ENCODE measurements at regions not wholly inside any gene's neighbourhood (a gene's known extent, or its start where the extent isn't known, plus 50 kb on each side); places are given as distances from the start of the nearest gene placed in this dataset.

- Mint-ChIP-seq H3K36me3 (no peaks in the 10 kb centered on the region), H3K4me3 (no peak overlapping the region), H3K27ac (no peak overlapping the region), H3K9me3 (peaks cover 0 to 4% of the 10 kb centered on the region in 2 donors), H3K4me1 (no peaks in the 10 kb centered on the region), H3K27me3 (peaks cover 16 to 23% of the 10 kb centered on the region in 2 donors)
- DNase-seq (no peak), ATAC-seq (replicated peaks) (no peak)
These were observed 284.6 kb downstream of the SP3 start for GRCh38 chr2:173680574-173680973.

GRCh38 chr2:173681881-173682650, 283.1 kb downstream of the SP3 start:
- Mint-ChIP-seq H3K4me3 (no peak overlapping the region), H3K4me1 (no peaks in the 10 kb centered on the region), H3K9me3 (peaks cover 0 to 2% of the 10 kb centered on the region in 2 donors), H3K36me3 (no peaks in the 10 kb centered on the region), H3K27me3 (peaks cover 7 to 9% of the 10 kb centered on the region in 2 donors), H3K27ac (no peak overlapping the region)
- ATAC-seq (replicated peaks) (no peak), DNase-seq (no peak)

- DNase-seq: no peak
- Mint-ChIP-seq H3K27ac (no peak overlapping the region), H3K36me3 (no peaks in the 10 kb centered on the region), H3K27me3 (peaks cover 4 to 7% of the 10 kb centered on the region in 2 donors), H3K4me1 (no peaks in the 10 kb centered on the region), H3K9me3 (no peaks in the 10 kb centered on the region), H3K4me3 (no peak overlapping the region)
- no peak for ATAC-seq (replicated peaks)
These were observed 280.2 kb downstream of the SP3 start for GRCh38 chr2:173684896-173685459.

DNA sequence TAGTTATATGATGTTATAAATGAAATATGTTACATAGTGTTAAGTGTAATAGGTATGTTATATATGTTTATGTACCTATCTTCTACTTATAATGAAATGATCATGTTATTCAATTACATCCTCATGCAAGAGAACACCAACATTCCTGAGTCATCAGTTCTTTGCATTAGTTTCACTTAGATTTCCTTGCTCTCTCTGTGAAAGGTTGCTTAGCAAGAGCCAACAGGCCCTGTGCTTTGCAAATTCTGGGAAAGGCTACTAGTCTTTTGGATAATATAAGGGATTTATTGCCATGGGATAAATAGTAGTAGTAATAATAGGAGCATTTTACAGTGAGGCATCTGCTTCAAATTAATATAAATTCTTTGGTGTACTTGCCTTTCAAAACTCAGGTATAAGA, 274.8 kb downstream of the SP3 start:
- H3K36me3 Mint-ChIP-seq: no peaks in the 10 kb centered on the region
- no peaks in the 10 kb centered on the region for H3K4me1 Mint-ChIP-seq
- H3K9me3 Mint-ChIP-seq: no peaks in the 10 kb centered on the region
- ATAC-seq (replicated peaks) (no peak), DNase-seq (no peak)
- H3K27ac Mint-ChIP-seq: no peak overlapping the region
- no peak overlapping the region for H3K4me3 Mint-ChIP-seq
- H3K27me3 Mint-ChIP-seq: peaks cover under 1 to 14% of the 10 kb centered on the region in 2 donors

- Mint-ChIP-seq H3K9me3 (no peaks in the 10 kb centered on the region), H3K4me3 (no peak overlapping the region), H3K27me3 (peaks cover 0 to 14% of the 10 kb centered on the region in 2 donors), H3K27ac (no peak overlapping the region), H3K4me1 (no peaks in the 10 kb centered on the region), H3K36me3 (no peaks in the 10 kb centered on the region)
- no peak for ATAC-seq (replicated peaks)
- no peak for DNase-seq
These were observed 273.1 kb downstream of the SP3 start for GRCh38 chr2:173692068-173692467.

DNA sequence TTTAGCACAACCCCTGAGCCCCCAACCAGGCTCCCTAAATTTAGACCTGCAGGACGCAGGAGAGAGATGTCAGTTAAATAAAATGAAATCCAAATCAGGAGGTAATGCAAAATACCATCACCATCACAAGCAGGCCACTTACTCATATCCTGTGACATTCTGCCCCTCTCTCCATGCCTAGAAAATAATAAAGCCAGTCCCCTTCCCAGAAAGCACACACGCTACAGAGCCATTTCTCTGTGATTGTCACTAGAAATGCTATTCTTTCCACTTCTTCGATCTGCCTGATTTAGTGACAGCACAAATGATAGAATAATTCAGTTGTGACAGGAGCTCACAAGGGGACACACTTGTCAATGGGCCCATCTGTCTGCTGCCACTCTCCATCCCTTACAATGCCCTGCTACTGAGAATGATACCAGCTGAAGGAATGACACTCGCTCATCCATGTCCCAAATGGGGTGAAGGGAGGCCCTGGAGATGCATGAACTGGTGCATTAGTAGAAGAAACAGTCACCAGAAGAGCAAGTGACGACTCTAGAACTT, 272.1 kb downstream of the SP3 start:
- no peak for ATAC-seq (replicated peaks)
- Mint-ChIP-seq H3K27me3 (peaks cover 0 to 14% of the 10 kb centered on the region in 2 donors), H3K27ac (no peak overlapping the region), H3K36me3 (no peaks in the 10 kb centered on the region), H3K4me1 (no peaks in the 10 kb centered on the region), H3K9me3 (no peaks in the 10 kb centered on the region), H3K4me3 (no peak overlapping the region)
- no peak for DNase-seq

GRCh38 chr2:173696274-173696673, 268.9 kb downstream of the SP3 start:
- Mint-ChIP-seq H3K9me3 (no peaks in the 10 kb centered on the region), H3K4me1 (no peaks in the 10 kb centered on the region), H3K36me3 (no peaks in the 10 kb centered on the region), H3K27me3 (peaks cover 0 to 6% of the 10 kb centered on the region in 2 donors), H3K4me3 (no peak overlapping the region), H3K27ac (no peak overlapping the region)
- no peak for DNase-seq
- no peak for ATAC-seq (replicated peaks)

DNA sequence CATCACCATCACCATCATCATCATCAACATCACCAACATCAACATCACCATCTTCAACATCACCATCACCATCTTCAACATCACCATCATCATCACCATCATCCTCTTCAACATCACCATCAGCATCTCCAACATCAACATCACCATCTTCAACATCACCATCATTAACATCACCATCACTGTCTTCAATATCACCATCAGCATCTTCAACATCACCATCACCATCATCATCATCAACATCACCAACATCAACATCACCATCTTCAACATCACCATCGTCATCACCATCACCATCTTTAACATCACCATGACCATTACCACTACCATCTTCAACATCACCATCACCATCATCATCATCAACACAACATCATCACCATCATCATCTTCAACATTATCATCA, 267.2 kb downstream of the SP3 start:
- DNase-seq (no peak), ATAC-seq (replicated peaks) (no peak)
- Mint-ChIP-seq H3K4me1 (no peaks in the 10 kb centered on the region), H3K4me3 (no peak overlapping the region), H3K27me3 (peaks cover 0 to 4% of the 10 kb centered on the region in 2 donors), H3K9me3 (no peaks in the 10 kb centered on the region), H3K36me3 (no peaks in the 10 kb centered on the region), H3K27ac (no peak overlapping the region)

DNA sequence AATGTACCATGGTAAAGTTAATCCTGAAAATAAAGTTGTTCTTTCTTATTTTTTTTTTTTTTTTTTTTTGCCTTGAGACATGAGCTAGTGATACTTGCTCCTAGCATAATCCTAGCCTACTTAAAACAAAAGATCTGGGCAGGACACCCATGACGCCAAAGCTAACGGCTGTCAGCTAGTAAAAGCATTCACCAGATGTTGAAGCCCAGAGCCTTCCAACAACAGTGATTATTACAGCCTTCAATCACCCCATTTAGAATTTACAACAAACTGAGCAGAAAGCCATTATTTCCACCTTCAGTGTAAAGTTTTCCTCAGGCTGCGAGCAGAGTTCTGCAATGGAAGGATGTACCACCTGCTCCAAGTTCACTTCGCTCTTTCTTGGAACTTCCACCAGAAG, 259.5 kb downstream of the SP3 start:
- Mint-ChIP-seq H3K27me3 (peaks cover 6% of the 10 kb centered on the region in 2 donors), H3K27ac (no peak overlapping the region), H3K9me3 (no peaks in the 10 kb centered on the region), H3K4me1 (no peaks in the 10 kb centered on the region), H3K4me3 (no peak overlapping the region), H3K36me3 (no peaks in the 10 kb centered on the region)
- ATAC-seq (replicated peaks) (no peak), DNase-seq (no peak)

DNA sequence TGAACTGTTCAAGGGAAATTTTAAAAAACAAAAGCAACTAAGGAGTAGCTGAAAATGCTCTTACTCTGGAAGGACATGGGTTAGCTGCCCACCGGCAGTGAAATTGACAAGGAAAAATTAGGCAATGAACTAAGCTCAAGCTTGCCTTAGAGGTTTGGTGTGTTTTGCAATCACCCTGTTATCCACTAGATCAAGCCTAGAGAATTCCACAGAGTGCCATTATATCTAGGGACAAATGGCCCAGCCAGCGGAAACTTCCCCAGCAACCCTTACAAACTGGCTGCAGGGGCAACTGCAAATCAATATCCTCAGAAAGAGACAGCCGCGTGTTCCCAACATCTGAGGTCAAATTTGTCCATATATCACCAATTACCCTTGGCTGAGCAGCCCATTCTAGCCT, 258.2 kb downstream of the SP3 start:
- H3K4me1 Mint-ChIP-seq: no peaks in the 10 kb centered on the region
- no peaks in the 10 kb centered on the region for H3K36me3 Mint-ChIP-seq
- no peak for ATAC-seq (replicated peaks)
- no peak overlapping the region for H3K27ac Mint-ChIP-seq
- H3K9me3 Mint-ChIP-seq: no peaks in the 10 kb centered on the region
- peaks cover 6% of the 10 kb centered on the region in 2 donors for H3K27me3 Mint-ChIP-seq
- H3K4me3 Mint-ChIP-seq: no peak overlapping the region
- DNase-seq: no peak

DNA sequence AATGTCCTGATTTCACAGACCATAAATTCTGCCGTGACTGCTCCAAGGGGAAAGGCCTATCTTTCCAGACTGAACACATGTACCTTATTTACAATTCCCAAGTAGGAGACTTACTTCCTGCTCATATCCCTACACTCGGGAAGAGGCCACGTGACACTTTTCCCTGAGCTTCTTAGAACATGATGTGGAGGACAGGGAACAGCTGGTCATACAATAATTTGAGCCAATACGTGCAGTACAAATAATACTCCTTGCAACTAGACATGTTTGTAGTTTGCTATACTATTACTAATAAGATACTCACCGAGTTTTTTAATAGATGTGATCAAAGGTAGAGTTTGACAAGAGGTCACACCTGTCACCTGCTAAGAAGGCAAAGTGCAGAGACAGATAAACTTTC, 256.4 kb downstream of the SP3 start:
- ATAC-seq (replicated peaks) (no peak), DNase-seq (no peak)
- H3K4me1 Mint-ChIP-seq: no peaks in the 10 kb centered on the region
- H3K27ac Mint-ChIP-seq: no peak overlapping the region
- peaks cover 6% of the 10 kb centered on the region in 2 donors for H3K27me3 Mint-ChIP-seq
- H3K36me3 Mint-ChIP-seq: no peaks in the 10 kb centered on the region
- H3K4me3 Mint-ChIP-seq: no peak overlapping the region
- no peaks in the 10 kb centered on the region for H3K9me3 Mint-ChIP-seq

GRCh38 chr2:173711816-173712215, 253.4 kb downstream of the SP3 start:
- ATAC-seq (replicated peaks): no peak
- Mint-ChIP-seq H3K4me1 (no peaks in the 10 kb centered on the region), H3K4me3 (no peak overlapping the region), H3K27me3 (peaks cover 0 to 8% of the 10 kb centered on the region in 2 donors), H3K27ac (no peak overlapping the region), H3K36me3 (no peaks in the 10 kb centered on the region), H3K9me3 (no peaks in the 10 kb centered on the region)
- DNase-seq: no peak

DNA sequence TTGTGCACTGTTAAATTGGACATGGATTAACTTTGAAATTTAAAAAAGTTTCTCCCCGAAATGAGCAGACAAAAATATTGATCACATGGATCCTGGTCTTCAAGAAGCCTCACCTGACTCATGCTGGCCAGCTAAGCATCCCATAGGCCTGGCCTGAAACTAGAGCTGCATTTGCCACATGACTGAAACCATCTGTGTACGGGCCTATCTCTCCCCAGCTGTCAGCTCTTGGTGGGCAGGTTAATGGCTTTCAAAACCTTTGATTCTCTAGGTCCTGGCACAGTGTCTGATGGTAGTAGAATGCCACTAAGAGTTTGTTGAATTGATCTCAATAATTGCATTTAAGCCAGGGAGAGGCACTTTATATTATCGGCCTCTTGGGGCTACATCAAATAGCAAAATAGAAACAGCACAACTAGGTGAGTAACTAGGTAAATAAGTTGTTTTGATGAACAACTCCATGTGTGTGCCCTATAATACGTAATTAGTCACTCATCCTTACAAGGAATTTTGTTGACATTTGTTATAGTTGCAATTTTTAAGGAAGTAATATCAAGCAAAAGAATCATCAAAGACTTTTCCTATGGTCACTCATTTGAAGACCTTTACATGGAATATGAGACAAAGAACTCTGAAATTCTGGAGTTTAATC, 251.1 kb downstream of the SP3 start:
- H3K27me3 Mint-ChIP-seq: peaks cover 10 to 23% of the 10 kb centered on the region in 2 donors
- no peaks in the 10 kb centered on the region for H3K9me3 Mint-ChIP-seq
- H3K4me1 Mint-ChIP-seq: no peaks in the 10 kb centered on the region
- H3K4me3 Mint-ChIP-seq: no peak overlapping the region
- no peaks in the 10 kb centered on the region for H3K36me3 Mint-ChIP-seq
- ATAC-seq (replicated peaks): no peak
- no peak for DNase-seq
- H3K27ac Mint-ChIP-seq: no peak overlapping the region

GRCh38 chr2:173715441-173715840, 249.7 kb downstream of the SP3 start:
- Mint-ChIP-seq H3K27me3 (peaks cover 19 to 25% of the 10 kb centered on the region in 2 donors), H3K27ac (no peak overlapping the region), H3K36me3 (no peaks in the 10 kb centered on the region), H3K4me3 (no peak overlapping the region), H3K9me3 (no peaks in the 10 kb centered on the region), H3K4me1 (no peaks in the 10 kb centered on the region)
- ATAC-seq (replicated peaks) (no peak), DNase-seq (no peak)

All from stimulated activated naive B cell treated with anti-CD40 and anti-IgM and Interleukin-4, amounts not matched to agents 10 μg/mL and 1 μg/mL and 100 μg/mL, for 72 hours (primary cell).